ENCODE measurements at regions not wholly inside any gene's neighbourhood (a gene's known extent, or its start where the extent isn't known, plus 50 kb on each side); places are given as distances from the start of the nearest gene placed in this dataset.
A peak's percentile ranks its signal among the peaks of the same experiment; 100 is the strongest.
"Not testable (repeated sequence)": the region's sequence is repeated elsewhere in the genome, so short reads cannot be mapped to it uniquely, and the experiment has no call there.

DNA sequence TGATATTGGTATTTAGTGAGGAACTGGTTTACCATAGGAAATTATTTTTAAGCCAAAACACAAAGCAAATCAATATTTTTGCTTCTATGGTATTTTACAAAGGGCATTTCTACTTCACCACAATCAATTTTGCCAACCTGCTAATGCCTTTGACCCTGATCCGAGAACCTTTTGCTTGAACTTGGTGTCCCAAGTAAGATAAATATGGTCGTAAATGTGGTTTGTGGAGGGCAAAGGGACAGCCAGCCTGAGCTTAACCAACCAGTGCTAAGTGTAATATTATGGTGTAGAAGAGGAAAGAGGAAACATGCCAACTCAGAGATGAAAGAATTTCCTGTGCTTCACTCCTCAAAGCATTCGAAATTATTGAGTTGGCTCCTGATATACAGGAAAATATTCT is 148.4 kb downstream of the C3orf38 start:
- no peak for DNase-seq

DNA sequence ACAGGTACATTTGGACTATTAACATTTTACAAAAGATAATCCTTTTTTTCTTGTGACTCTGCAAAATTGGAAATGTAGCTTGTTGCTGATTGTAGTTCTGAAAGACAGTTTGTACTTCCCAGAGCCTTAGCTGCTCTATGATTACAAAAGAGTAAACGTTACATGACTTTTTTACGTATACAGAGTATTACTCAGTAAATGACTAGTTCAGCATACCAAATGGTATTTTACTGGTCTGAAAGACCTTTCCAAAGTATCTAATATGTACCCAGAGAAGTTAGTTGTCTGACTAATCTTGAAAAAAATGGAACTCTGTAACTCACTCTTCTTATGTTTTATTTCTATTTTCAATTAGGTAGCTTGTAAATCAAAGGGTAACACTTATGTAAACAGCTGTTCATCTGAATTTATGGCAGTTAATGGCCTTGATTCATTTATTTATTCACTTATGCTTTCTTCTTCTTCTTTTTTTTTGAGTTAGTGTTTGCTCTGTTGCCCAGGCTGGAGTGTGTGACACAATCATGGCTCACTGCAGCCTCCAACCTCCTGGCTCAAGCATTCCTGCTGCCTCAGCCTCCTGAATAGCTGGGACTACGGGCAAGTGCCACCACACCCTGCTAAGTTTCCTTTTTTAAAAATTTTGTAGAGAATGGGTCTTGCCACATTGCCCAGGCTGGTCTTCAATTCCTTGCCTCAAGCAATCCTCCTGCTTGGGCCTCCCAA is 151.7 kb downstream of the C3orf38 start:
- peak in 1 of 3 experiments; percentile 30 for DNase-seq

DNA sequence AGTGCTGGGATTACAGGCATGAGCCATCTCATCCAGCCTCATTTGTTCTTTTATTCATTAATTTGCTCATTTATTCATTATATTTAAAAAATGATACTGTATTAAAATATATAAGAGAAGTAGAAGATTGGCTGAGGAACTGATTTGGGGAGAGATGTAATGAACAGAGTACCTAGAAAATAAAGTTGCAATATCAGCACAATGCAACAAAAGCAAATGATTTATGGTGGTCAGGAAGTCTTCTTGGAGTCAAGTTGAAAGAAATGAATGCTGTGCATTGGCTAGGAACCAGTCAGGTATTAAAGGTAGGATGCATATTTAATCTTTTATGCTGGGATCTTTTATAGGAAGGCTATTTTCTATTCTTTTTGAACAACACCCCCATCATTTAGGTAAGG is 152.2 kb downstream of the C3orf38 start:
- DNase-seq: no peak

DNA sequence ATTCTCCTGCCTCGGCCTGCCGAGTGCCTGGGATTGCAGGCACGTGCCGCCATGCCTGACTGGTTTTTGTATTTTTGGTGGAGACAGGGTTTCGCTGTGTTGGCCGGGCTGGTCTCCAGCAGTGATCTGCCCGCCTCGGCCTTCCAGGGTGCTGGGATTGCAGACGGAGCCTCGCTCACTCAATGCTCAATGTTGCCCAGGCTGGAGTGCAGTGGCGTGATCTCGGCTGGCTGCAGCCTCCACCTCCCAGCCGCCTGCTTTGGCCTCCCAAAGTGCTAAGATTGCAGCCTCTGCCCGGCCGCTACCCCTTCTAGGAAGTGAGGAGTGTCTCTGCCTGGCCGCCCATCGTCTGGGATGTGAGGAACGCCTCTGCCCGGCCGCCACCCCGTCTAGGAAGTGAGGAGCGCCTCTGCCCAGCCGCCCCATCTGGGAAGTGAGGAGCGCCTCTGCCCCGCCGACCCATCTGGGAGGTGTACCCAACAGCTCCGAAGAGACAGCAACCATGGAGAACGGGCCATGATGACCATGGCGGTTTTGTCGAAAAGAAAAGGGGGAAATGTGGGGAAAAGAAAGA is 153.7 kb downstream of the C3orf38 start:
- DNase-seq: not testable (repeated sequence)

DNA sequence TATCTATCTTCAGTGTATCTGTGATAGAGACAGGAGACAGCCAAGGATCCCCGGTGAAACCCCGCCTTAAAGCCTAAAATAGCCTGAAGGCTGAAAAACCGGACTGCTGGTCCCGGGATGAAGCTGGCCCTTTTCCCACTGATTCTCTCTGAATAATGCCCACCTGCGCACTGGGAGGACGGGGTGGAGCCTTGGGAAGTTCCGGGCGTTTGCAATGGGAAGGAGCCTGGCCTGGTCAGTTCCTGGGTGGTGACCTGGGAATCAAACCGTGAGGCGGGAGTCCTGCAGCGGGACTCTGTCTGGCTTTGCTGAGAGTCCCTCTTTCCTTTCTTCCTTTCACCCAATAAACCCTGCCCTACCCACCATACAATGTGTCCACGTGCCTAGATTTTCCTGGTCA is 157.9 kb downstream of the C3orf38 start:
- DNase-seq: no peak

DNA sequence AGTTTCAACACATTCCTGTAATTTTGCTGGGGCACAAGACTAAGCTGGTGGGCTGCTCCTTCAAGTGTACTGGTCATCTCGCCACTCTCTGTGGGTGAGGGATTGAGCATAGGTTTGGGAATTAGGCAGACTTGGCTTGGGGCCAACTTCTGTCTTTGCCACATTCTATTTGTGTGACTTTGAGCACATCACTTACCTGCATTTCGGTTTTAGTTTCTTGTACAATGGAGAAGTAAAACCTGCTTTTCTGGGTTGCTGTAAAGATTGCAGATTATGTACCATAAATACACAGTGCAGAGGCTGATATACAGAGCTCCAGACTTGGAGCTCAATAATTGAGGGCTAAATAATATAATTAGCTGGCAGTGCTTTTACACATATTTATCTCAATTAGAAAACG is 162.1 kb downstream of the C3orf38 start:
- DNase-seq: peak in 2 of 3 experiments; percentile 46 to 84

DNA sequence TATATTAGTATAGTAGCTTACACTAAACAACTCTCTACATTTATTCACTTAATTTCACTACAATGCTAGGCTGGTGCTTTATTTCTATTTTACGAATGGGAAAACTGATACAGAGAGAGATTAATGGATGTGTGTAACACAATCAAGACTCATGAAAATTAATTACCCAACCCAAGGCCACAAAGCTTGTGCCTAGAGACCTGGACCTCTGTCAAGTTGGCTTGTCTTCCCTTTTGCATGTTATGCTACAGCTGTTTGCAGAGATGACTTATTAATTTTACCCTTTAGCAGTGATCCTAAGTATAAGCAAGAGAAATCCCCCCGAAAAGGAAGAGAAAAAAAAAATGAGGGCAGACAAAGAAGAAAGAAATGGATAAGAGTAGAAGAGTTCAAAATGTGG is 162.5 kb downstream of the C3orf38 start:
- peak in 2 of 3 experiments; percentile 25 to 83 for DNase-seq

DNA sequence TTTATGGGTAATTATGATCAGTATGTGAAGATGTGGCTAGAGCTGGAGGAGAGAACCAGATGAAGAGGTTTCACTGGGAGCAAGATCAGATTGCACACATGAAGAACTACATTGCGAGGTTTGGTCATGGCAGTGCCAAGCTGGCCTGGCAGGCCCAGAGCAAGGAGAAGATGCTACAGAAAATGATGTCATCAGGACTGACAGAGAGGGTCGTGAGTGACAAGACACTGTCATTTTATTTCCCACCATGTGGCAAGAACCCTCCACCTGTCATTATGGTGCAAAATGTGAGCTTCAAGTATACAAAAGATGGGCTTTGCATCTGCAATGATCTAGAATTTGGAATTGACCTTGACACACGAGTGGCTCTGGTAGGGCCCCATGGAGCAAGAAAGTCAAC is 168.3 kb downstream of the C3orf38 start:
- DNase-seq: no peak

DNA sequence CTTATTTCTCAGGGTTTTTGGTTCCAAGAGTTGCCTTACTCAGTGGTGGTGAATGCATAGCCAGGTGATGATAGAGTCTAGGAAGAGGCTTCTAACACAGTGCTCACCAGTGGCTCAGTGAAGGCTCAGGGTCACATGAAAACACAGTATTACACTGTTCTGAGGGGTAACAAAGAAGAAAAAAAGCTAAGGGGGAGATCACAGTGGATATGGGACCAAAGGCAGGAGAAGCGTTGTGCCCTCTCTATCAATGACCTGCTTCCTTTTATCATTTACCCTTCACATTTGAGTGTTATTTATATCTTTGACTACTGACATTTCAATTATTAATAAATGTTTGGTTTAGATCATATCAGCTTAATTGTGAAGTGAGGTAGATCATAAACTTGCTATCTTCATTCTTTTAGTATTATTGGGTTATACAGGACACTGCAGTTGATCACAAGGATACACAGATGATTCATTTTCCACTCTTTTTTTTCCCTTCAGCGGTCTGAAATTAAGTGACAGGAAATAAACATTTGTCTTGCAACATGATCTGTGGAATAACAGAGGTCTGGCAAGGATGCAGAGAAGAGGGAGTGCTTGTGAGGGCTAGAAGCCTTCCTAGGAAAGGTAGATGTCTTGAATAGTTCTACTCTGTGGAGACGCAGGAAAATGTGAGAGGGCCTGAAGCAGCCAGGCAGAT is 171.7 kb downstream of the C3orf38 start:
- peak in 1 of 3 experiments; percentile 47 for DNase-seq

DNA sequence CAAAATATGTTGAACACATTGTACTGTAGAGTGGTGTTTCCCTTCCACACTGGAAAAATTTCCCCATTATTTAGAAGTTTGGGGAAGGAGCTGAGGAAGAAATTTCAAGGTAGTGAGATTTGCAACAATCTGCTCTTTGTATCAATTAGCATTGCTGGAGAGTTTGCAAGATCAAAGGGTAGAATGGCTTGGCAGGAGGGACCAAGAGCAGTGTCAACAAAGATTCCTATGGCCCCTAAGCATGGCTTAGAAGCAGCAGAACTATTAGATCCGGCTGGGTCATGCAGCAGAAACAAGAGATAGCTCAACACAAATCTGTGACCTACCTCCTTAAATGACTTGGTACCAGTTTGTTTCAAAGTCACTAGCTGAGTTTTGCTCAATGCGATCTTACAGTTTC is 175.0 kb downstream of the C3orf38 start:
- no peak for DNase-seq

DNA sequence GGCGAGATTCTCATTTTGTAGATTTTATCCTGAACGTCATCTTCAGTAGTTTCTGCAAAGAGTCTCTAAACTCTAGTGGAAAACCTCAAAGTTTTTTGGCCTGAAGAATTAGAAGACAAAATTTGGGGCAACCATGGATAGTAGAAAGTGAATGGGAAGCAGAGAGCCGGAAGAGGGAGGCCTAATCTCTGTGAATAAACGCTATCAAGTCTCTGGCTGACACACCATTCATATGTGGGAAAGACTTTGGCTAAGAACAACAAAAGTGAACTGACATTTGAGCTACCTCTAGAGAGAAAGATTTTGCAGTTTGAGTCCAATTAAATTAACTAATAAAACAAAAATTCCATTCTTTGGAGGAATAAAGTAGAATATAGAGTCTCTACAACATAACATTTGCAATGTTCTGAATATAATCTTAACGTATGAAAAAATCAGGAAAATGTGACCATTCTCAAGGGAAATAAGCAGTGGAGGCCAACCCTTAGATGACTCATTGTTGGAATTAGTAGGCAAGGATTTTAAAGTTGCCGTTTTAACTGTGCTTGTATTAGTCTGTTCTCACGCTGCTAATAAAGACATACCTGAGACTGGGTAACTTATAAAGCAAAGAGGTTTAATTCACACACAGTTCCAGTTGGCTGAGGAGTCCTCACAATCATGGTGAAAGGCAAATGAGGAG is 184.6 kb downstream of the C3orf38 start:
- no peak for DNase-seq

DNA sequence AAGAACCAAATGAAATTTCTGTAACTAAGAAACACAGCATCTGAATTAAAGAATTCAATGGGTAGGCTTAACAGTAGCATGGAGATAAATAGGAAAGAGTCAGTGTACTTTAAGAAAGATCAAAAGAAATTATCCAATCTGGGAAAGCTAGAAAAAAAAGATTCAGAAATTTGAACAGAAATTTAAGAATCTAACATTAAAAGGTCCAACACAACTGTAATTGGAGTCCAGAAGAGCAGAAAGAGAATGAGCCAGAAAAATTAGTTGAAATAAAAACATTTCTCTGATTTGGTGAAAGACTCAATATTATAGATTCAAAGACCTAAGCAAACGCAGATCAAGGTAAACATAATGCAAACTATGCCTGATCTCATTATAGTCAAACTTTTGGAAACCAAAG is 187.1 kb downstream of the C3orf38 start:
- DNase-seq: no peak

DNA sequence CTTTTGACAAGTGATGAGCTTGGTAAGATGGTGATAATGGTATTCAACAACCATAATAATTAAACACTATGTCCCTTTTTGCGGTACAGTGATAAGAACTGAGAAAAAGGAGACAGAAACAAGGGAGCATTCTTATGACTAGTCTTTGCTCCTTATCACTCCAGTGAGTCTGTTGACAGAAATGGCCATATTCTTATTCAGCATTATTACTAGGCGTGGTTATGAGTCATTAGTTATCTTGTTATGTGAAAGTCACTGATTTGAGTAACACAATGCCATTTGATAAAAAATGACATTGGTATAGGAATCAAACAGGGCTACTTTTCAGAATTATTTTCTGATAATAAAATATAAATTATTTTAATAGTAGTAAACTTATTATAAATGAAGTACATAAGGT is 193.5 kb downstream of the C3orf38 start:
- no peak for DNase-seq

DNA sequence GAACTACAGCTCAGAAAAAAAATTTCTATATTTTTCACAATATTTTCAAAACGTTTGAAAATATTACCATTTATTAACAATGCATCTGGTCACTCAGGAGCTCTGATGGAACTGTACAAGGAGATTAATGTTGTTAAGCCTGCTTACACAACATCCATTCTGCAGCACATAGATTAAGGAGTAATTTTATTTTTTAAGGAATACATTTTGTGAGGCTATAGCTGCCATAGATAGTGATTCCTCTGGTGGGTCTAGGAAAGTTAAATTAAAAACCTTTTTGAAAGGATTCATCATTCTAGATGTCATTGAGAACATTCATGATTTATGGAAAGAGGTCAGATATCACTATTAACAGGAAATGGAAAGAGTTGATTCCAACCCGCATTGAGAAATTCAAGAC is 196.9 kb downstream of the C3orf38 start:
- no peak for DNase-seq

DNA sequence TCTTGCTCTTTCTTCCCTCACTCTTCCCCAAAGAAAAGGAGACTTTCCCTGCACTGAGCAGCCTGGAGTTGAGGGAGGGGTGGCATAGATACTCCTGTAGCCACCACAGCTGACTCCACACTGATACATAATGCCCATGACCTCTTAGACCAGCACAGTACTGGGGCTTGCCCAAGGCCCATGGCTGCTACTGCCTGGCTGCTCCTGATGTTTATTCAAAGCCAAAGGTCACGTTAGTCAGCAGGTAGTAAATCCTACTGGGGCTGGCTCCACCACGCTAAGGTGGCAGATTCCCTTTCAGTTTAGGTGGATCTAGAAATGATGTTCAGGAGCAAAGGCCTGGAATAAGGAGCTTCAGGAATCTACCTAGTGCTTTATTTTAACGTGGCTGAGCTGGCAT is 212.7 kb downstream of the C3orf38 start:
- DNase-seq: no peak

DNA sequence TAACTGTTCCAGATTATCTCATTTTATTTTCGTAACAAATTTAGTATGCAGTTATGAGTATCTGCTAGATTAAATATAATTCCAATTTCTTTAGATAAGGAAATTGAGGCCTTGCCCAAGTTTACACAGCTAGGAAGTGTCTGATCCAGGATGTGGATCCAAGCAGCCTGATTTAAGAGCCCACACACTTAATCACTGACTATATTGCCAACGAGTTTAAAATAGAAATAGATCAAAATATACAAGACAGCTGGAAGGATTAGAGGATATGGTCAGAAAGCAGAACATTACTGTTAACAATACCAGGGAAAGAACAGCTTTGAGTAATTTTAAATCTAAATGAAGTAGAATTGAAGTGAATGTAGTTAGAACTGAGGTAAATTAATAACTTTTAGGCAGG is 215.2 kb downstream of the C3orf38 start:
- DNase-seq: no peak

DNA sequence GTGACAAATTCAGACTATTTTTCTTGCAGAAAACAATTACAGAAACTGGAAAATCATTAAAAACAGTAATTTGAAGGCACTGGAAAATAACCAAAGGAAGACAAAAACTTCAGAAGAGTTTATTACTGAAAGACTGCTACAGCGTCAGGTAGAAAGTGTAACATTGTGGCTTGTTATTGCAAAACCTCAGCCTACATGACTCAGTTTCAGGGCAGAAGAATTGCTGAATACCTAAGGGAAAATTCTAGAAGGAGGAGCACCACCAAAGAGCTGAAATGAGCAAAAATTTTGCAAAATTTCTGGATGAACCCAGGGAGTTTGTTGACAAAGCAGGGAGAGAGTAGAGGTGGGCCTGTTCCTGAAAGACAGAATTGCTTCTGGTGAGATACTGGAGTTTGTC is 219.6 kb downstream of the C3orf38 start:
- DNase-seq: no peak

DNA sequence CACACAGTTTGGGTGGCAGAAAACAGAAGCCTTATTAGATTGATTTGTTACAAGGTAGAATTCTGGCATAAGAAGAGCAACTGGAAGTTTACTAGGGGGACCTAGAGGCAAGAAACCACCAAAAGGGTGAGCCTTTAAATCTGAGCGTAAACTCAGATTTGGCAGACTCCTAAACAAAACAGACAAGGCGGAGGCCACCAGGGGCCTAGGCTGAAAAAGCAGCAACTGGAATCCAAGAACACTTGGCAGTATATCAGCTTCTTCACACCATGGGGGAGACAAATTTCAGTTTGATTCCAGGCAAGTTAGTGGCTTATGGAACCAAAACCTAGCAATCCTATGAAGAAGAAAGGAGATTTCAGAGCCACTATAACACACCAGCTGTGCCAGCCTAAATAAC is 220.0 kb downstream of the C3orf38 start:
- DNase-seq: no peak

DNA sequence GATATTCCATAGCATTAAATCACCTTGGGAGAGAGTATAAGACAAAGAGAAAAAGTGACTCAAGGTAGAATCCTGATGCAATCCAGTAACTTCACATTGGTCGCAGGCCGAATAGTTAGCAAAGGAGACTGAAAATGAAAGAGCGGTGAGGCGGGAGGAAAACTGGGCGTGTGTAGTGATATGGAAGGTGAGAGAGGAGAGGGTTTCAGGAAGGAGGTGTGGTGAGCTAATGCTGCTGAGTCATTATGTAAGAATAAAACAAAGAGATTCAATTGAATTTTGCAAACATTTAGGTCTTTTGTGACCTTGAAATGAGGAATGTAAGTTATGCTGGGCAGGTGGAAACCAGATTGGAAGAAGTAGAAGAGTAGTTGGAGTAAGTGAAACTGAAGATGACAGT is 235.3 kb downstream of the C3orf38 start:
- DNase-seq: no peak

DNA sequence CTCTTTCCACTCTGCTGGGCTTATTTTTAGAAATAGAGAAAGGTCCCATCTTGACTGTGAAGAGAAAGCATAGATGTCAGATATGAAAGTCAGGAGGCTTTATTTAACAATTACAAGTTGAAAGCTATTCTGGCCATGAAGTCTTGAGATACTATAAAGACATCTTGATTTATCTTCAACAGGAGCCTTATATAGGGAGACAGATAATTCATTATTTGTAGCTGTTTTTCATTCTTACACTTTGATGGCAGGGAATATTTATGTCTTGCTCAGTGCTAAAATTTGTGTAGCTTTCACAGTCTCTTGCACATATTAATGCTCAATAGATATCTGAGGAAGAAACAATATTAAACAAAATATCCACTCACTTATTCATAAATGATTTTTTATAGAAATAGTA is 248.8 kb downstream of the C3orf38 start:
- DNase-seq: no peak

DNA sequence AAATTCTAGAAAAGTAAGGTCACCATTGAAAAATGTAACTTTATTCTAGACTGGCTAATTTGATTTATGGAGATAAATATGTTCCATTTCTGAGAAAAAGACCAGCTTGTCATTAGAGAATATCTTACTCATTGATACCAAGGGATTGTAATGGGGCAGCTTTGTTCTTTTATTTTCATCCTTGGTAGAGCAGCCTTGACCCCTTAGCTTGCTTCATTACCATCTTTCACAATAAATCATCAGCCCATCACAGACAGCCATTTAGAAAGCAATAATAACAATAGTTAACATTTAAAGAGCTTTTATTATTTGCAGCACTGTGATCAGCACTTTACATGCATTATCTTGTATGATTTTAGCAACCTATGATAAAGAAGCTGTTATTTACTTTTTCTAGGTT is 253.6 kb downstream of the C3orf38 start:
- DNase-seq: peak in 1 of 3 experiments; percentile 32

DNA sequence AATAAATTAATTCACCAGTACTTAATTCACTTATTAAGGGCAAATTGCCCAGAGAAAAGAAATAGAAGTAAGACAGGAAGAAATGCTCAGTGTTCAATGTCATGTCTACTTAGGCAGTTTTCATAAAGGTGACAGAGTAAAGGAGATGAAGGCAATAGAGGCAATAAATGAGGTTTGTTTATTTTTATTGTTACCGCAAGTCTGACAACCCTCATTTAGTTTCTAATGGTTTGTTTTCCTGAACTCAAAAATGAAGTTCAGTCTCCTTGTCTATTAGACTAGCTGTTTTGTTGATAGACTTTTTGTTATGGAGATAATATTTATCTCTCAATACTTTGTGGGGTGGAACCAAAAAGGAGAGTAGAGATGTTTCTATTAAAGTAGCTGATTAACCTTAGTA is 258.3 kb downstream of the C3orf38 start:
- DNase-seq: no peak

DNA sequence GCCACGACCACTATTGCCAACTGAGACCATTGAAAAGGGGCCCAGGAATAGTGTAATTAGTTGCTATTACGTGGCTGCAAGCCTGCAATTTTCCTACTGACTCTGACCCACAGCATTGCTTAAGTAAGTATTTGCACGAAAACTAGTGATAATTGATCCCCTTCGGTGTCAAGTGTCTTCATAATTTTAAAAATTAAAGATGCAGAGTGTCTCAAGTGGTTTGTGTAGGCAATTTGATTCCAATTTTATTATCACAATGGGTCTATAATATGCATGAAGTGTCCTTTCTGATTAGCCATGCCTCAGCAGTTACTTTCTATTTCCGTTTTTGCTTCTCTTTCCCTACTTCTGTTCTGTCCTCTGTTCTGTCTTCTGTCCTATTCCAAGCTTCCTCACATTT is 259.2 kb downstream of the C3orf38 start:
- DNase-seq: peak in 2 of 3 experiments; percentile 70 to 96

DNA sequence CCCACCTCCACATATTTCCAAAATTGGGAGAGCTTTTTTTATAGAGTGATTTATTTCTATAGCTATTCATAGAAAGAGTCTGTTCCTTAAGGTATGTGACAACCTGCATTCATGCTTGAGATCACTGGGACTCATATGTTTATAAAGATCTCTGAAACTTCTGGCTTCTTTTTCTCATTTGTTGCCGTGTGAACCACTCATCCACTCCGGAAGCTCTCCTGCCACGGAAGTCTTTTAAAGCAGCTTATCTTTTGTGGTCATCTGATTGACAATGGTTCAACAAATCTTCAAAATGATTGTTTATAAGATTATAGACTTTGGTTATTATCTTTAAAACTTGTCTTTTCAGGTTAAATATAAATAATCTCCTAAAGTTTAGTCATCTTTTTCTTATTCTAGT is 260.5 kb downstream of the C3orf38 start:
- DNase-seq: no peak
